ENCODE measurements at regions not wholly inside any gene's neighbourhood (a gene's known extent, or its start where the extent isn't known, plus 50 kb on each side); places are given as distances from the start of the nearest gene placed in this dataset.

GRCh38 chr12:58206876-58207275 lies 265.5 kb downstream of the ATP23 start:
- no peaks in the 10 kb centered on the region for H3K27me3 ChIP-seq
- H3K4me1 ChIP-seq = no peaks in the 10 kb centered on the region
- no peak for ATAC-seq
- WGBS, 2 donors (ENCODE audit: low coverage in 1 of 2) = 72 to 96% methylated on average over 2 to 3 of the region's 3 CpGs
- no peak overlapping the region for H3K4me3 ChIP-seq
- TF ChIP-seq POLR2AphosphoS5 (IDR thresholded peaks at IDR 0.05) (no peak), CTCF (IDR thresholded peaks at IDR 0.05) (no peak), EP300 (IDR thresholded peaks at IDR 0.05) (no peak), POLR2A (IDR thresholded peaks at IDR 0.05) (no peak)
- no peak overlapping the region for H3K27ac ChIP-seq
- no peaks in the 10 kb centered on the region for H3K9me3 ChIP-seq
- H3K36me3 ChIP-seq = no peaks in the 10 kb centered on the region

GRCh38 chr12:58211211-58211610 lies 269.8 kb downstream of the ATP23 start:
- no peak for TF ChIP-seq CTCF (IDR thresholded peaks at IDR 0.05)
- TF ChIP-seq POLR2AphosphoS5 (IDR thresholded peaks at IDR 0.05) = no peak
- no peak for TF ChIP-seq EP300 (IDR thresholded peaks at IDR 0.05)
- no peak for TF ChIP-seq POLR2A (IDR thresholded peaks at IDR 0.05)
- no peak for ATAC-seq
- no peaks in the 10 kb centered on the region for H3K9me3 ChIP-seq
- no peaks in the 10 kb centered on the region for H3K4me1 ChIP-seq
- no peak overlapping the region for H3K4me3 ChIP-seq
- WGBS, 2 donors (ENCODE audit: low coverage in 1 of 2) = 94 to 98% methylated on average over 9 of the region's 9 CpGs
- H3K27me3 ChIP-seq = no peaks in the 10 kb centered on the region
- H3K36me3 ChIP-seq = no peaks in the 10 kb centered on the region
- no peak overlapping the region for H3K27ac ChIP-seq

GRCh38 chr12:58217130-58217529 lies 275.8 kb downstream of the ATP23 start:
- no peaks in the 10 kb centered on the region for H3K27me3 ChIP-seq
- TF ChIP-seq EP300 (IDR thresholded peaks at IDR 0.05) (no peak), POLR2A (IDR thresholded peaks at IDR 0.05) (no peak), POLR2AphosphoS5 (IDR thresholded peaks at IDR 0.05) (no peak), CTCF (IDR thresholded peaks at IDR 0.05) (no peak)
- no peaks in the 10 kb centered on the region for H3K9me3 ChIP-seq
- no peak overlapping the region for H3K27ac ChIP-seq
- 79 to 89% methylated on average over 1 of the region's 1 CpG for WGBS, 2 donors (ENCODE audit: low coverage in 1 of 2)
- no peaks in the 10 kb centered on the region for H3K36me3 ChIP-seq
- ATAC-seq = no peak
- H3K4me1 ChIP-seq = no peaks in the 10 kb centered on the region
- H3K4me3 ChIP-seq = no peak overlapping the region

- no peak overlapping the region for H3K27ac ChIP-seq
- TF ChIP-seq CTCF (IDR thresholded peaks at IDR 0.05) = no peak
- H3K4me3 ChIP-seq = no peak overlapping the region
- no peaks in the 10 kb centered on the region for H3K9me3 ChIP-seq
- 46 to 83% methylated on average over 2 to 3 of the region's 3 CpGs for WGBS, 2 donors (ENCODE audit: low coverage in 1 of 2)
- ATAC-seq = no peak
- no peaks in the 10 kb centered on the region for H3K36me3 ChIP-seq
- H3K4me1 ChIP-seq = peaks cover 0 to 19% (median 0%) of the 10 kb centered on the region in 3 donors
- H3K27me3 ChIP-seq = no peaks in the 10 kb centered on the region
These were observed 283.3 kb downstream of the ATP23 start for GRCh38 chr12:58224536-58225105.

- no peaks in the 10 kb centered on the region for H3K9me3 ChIP-seq
- H3K4me3 ChIP-seq = no peak overlapping the region
- TF ChIP-seq EP300 (IDR thresholded peaks at IDR 0.05) (no peak), POLR2A (IDR thresholded peaks at IDR 0.05) (no peak), CTCF (IDR thresholded peaks at IDR 0.05) (no peak), POLR2AphosphoS5 (IDR thresholded peaks at IDR 0.05) (no peak)
- H3K27ac ChIP-seq = no peak overlapping the region
- no peak for ATAC-seq
- no peaks in the 10 kb centered on the region for H3K27me3 ChIP-seq
- H3K36me3 ChIP-seq = no peaks in the 10 kb centered on the region
- H3K4me1 ChIP-seq = peaks cover 0 to 19% (median 0%) of the 10 kb centered on the region in 3 donors
These were observed 284.0 kb downstream of the ATP23 start for GRCh38 chr12:58225203-58225877.

All from gastroesophageal sphincter (tissue), 4 donors.